ENCODE measurements at regions not wholly inside any gene's neighbourhood (a gene's known extent, or its start where the extent isn't known, plus 50 kb on each side); places are given as distances from the start of the nearest gene placed in this dataset.

GRCh38 chr2:34831096-34831495 is 1232.0 kb upstream of the FAM98A start:
- Histone ChIP-seq H3K27me3 (ENCODE audit: insufficient read depth, poor library complexity, severe bottlenecking) (no peaks in the 10 kb centered on the region), H3K4me3 (replicated peaks; ENCODE audit: insufficient read depth, low read length) (no peak overlapping the region), H3K27ac (replicated peaks) (no peak overlapping the region)
- DNase-seq (ENCODE audit: low read depth in 1 of 2, low spot score in 1 of 2) = no peak
- TF ChIP-seq, protein P1, sequence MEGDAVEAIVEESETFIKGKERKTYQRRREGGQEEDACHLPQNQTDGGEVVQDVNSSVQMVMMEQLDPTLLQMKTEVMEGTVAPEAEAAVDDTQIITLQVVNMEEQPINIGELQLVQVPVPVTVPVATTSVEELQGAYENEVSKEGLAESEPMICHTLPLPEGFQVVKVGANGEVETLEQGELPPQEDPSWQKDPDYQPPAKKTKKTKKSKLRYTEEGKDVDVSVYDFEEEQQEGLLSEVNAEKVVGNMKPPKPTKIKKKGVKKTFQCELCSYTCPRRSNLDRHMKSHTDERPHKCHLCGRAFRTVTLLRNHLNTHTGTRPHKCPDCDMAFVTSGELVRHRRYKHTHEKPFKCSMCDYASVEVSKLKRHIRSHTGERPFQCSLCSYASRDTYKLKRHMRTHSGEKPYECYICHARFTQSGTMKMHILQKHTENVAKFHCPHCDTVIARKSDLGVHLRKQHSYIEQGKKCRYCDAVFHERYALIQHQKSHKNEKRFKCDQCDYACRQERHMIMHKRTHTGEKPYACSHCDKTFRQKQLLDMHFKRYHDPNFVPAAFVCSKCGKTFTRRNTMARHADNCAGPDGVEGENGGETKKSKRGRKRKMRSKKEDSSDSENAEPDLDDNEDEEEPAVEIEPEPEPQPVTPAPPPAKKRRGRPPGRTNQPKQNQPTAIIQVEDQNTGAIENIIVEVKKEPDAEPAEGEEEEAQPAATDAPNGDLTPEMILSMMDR (IDR thresholded peaks at IDR 0.05; ENCODE audit: insufficient read depth, low read length) = no peak
- TF ChIP-seq POLR2AphosphoS5 (IDR thresholded peaks at IDR 0.05; ENCODE audit: low read depth) (no peak), SPI1 (IDR thresholded peaks at IDR 0.05; ENCODE audit: borderline replicate concordance, low read depth) (no peak), GABPA (IDR thresholded peaks at IDR 0.05; ENCODE audit: low read depth) (no peak)
- TF ChIP-seq, protein P2, sequence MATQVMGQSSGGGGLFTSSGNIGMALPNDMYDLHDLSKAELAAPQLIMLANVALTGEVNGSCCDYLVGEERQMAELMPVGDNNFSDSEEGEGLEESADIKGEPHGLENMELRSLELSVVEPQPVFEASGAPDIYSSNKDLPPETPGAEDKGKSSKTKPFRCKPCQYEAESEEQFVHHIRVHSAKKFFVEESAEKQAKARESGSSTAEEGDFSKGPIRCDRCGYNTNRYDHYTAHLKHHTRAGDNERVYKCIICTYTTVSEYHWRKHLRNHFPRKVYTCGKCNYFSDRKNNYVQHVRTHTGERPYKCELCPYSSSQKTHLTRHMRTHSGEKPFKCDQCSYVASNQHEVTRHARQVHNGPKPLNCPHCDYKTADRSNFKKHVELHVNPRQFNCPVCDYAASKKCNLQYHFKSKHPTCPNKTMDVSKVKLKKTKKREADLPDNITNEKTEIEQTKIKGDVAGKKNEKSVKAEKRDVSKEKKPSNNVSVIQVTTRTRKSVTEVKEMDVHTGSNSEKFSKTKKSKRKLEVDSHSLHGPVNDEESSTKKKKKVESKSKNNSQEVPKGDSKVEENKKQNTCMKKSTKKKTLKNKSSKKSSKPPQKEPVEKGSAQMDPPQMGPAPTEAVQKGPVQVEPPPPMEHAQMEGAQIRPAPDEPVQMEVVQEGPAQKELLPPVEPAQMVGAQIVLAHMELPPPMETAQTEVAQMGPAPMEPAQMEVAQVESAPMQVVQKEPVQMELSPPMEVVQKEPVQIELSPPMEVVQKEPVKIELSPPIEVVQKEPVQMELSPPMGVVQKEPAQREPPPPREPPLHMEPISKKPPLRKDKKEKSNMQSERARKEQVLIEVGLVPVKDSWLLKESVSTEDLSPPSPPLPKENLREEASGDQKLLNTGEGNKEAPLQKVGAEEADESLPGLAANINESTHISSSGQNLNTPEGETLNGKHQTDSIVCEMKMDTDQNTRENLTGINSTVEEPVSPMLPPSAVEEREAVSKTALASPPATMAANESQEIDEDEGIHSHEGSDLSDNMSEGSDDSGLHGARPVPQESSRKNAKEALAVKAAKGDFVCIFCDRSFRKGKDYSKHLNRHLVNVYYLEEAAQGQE (IDR thresholded peaks at IDR 0.05; ENCODE audit: insufficient replicate concordance, low read depth) = no peak

- H3K27me3 ChIP-seq (ENCODE audit: insufficient read depth, poor library complexity, severe bottlenecking) = no peaks in the 10 kb centered on the region
- TF ChIP-seq GABPA (IDR thresholded peaks at IDR 0.05; ENCODE audit: low read depth) (no peak), POLR2AphosphoS5 (IDR thresholded peaks at IDR 0.05; ENCODE audit: low read depth) (no peak), SPI1 (IDR thresholded peaks at IDR 0.05; ENCODE audit: borderline replicate concordance, low read depth) (no peak)
- TF ChIP-seq, protein P1 (IDR thresholded peaks at IDR 0.05; ENCODE audit: insufficient read depth, low read length) = no peak
- no peak overlapping the region for H3K27ac ChIP-seq (replicated peaks)
- H3K4me3 ChIP-seq (replicated peaks; ENCODE audit: insufficient read depth, low read length) = no peak overlapping the region
- no peak for DNase-seq (ENCODE audit: low read depth in 1 of 2, low spot score in 1 of 2)
Measured at GRCh38 chr2:34828481-34828880, 1229.4 kb upstream of the FAM98A start.

GRCh38 chr2:34827398-34827797 is 1228.3 kb upstream of the FAM98A start:
- no peak for DNase-seq (ENCODE audit: low read depth in 1 of 2, low spot score in 1 of 2)
- Histone ChIP-seq H3K27ac (replicated peaks) (no peak overlapping the region), H3K27me3 (ENCODE audit: insufficient read depth, poor library complexity, severe bottlenecking) (no peaks in the 10 kb centered on the region), H3K4me3 (replicated peaks; ENCODE audit: insufficient read depth, low read length) (no peak overlapping the region)
- no peak for TF ChIP-seq SPI1 (IDR thresholded peaks at IDR 0.05; ENCODE audit: borderline replicate concordance, low read depth)
- TF ChIP-seq GABPA (IDR thresholded peaks at IDR 0.05; ENCODE audit: low read depth) = no peak
- TF ChIP-seq POLR2AphosphoS5 (IDR thresholded peaks at IDR 0.05; ENCODE audit: low read depth) = no peak
- TF ChIP-seq, protein P1 (IDR thresholded peaks at IDR 0.05; ENCODE audit: insufficient read depth, low read length) = no peak
- TF ChIP-seq, protein P2 (IDR thresholded peaks at IDR 0.05; ENCODE audit: insufficient replicate concordance, low read depth) = no peak

GRCh38 chr2:34825686-34826085 is 1226.6 kb upstream of the FAM98A start:
- no peak for DNase-seq (ENCODE audit: low read depth in 1 of 2, low spot score in 1 of 2)
- no peaks in the 10 kb centered on the region for H3K27me3 ChIP-seq (ENCODE audit: insufficient read depth, poor library complexity, severe bottlenecking)
- TF ChIP-seq, protein P2 (IDR thresholded peaks at IDR 0.05; ENCODE audit: insufficient replicate concordance, low read depth) = no peak
- TF ChIP-seq, protein P1 (IDR thresholded peaks at IDR 0.05; ENCODE audit: insufficient read depth, low read length) = no peak
- TF ChIP-seq SPI1 (IDR thresholded peaks at IDR 0.05; ENCODE audit: borderline replicate concordance, low read depth) = no peak
- TF ChIP-seq GABPA (IDR thresholded peaks at IDR 0.05; ENCODE audit: low read depth) = no peak
- no peak for TF ChIP-seq POLR2AphosphoS5 (IDR thresholded peaks at IDR 0.05; ENCODE audit: low read depth)

More at GRCh38 chr2:34825686-34826085, 1226.6 kb upstream of the FAM98A start:
- Histone ChIP-seq H3K4me3 (replicated peaks; ENCODE audit: insufficient read depth, low read length) (no peak overlapping the region), H3K27ac (replicated peaks) (no peak overlapping the region)

Data from HL-60 (cell line).